Neural cell (in vitro differentiated cells): ENCODE measurements at regions not wholly inside any gene's neighbourhood (a gene's known extent, or its start where the extent isn't known, plus 50 kb on each side); places are given as distances from the start of the nearest gene placed in this dataset.

Experiments used
- H2AFZ ChIP-seq: fragments of 200-600, 300-800 bp; sonication (generic), shearing (Covaris generic); 2 replicates; pipeline ENCODE4 v1.6.0; 2014; ENCODE audit warnings: low read depth, mild to moderate bottlenecking, antibody characterized with exemption, low read length, moderate library complexity
- H3F3A ChIP-seq: fragments of 200-600 bp; shearing (Covaris generic); 2 replicates; pipeline ENCODE4 v1.6.1; 2016; ENCODE audit warnings: mild to moderate bottlenecking, moderate library complexity, mixed read lengths, antibody characterized with exemption, low read length; ENCODE audit not compliant: insufficient read depth, poor library complexity, severe bottlenecking
- H3K27ac ChIP-seq: fragments of 200-600, 300-800 bp; sonication (generic), shearing (Covaris generic); 2 replicates; pipeline ENCODE4 v1.5.1; 2014; ENCODE audit warnings: mild to moderate bottlenecking, low read length, moderate library complexity
- H3K27me3 ChIP-seq: fragments of 300-800, 200-600 bp; sonication (generic), shearing (Covaris generic); 2 replicates; pipeline ENCODE4 v1.6.0; 2014; ENCODE audit warnings: mild to moderate bottlenecking, low read depth, low read length, moderate library complexity; ENCODE audit not compliant: insufficient read depth
- H3K36me3 ChIP-seq: fragments of 300-800, 200-600 bp; sonication (generic), shearing (Covaris generic); 2 replicates; pipeline ENCODE4 v1.5.1; 2014; ENCODE audit warnings: mild to moderate bottlenecking, antibody characterized with exemption, low read length, moderate library complexity; ENCODE audit not compliant: insufficient read depth
- H3K4me2 ChIP-seq: fragments of 300-800, 200-600 bp; sonication (generic), shearing (Covaris generic); 2 replicates; pipeline ENCODE4 v1.6.0; 2014; ENCODE audit warnings: mild to moderate bottlenecking, low read length
- H3K4me3 ChIP-seq: fragments of 300-800, 200-600 bp; sonication (generic), shearing (Covaris generic); 2 replicates; pipeline ENCODE4 v1.5.1; 2014; ENCODE audit warnings: mild to moderate bottlenecking, low read length, moderate library complexity
- H3K79me2 ChIP-seq: fragments of 200-600 bp; shearing (Covaris generic); replicated peaks from 2 replicates; pipeline ENCODE4 v1.6.0; 2014; ENCODE audit warnings: mild to moderate bottlenecking, low read length, moderate library complexity; ENCODE audit not compliant: insufficient read depth
- H3K9ac ChIP-seq: fragments of 300-800, 200-600 bp; sonication (generic), shearing (Covaris generic); 2 replicates; pipeline ENCODE4 v1.6.1; 2016; ENCODE audit warnings: mild to moderate bottlenecking, low read length, mixed read lengths
- H3K9me2 ChIP-seq: fragments of 200-600 bp; shearing (Covaris generic); 2 replicates; pipeline ENCODE4 v1.6.1; 2016; ENCODE audit warnings: mild to moderate bottlenecking, low read length, mixed read lengths; ENCODE audit not compliant: insufficient read depth
- H3K9me3 ChIP-seq: fragments of 200-600, 300-800 bp; sonication (generic), shearing (Covaris generic); 2 replicates; pipeline ENCODE4 v1.6.1; 2016; ENCODE audit warnings: mild to moderate bottlenecking, mixed run types, low read length, moderate library complexity, mixed read lengths
- H4K20me1 ChIP-seq: fragments of 200-600 bp; shearing (Covaris generic); 2 replicates; pipeline ENCODE4 v1.6.1; 2016; ENCODE audit warnings: mild to moderate bottlenecking, mixed run types; ENCODE audit not compliant: insufficient read depth
- CTCF ChIP-seq: fragments of 450-650 bp; IDR thresholded peaks from 2 replicates; pipeline ENCODE4 v1.5.1; 2014; ENCODE audit warnings: antibody characterized with exemption, mild to moderate bottlenecking, moderate library complexity; ENCODE audit not compliant: poor library complexity, severe bottlenecking
- EP300 ChIP-seq: fragments of 450-650 bp; conservative IDR thresholded peaks from 2 replicates; pipeline ENCODE4 v1.6.1; 2014; ENCODE audit warnings: antibody characterized with exemption, mild to moderate bottlenecking, moderate library complexity; ENCODE audit not compliant: poor library complexity, severe bottlenecking
- EZH2 ChIP-seq: fragments of 200-600, 300-800 bp; shearing (Covaris generic), sonication (generic); IDR thresholded peaks from 2 replicates; pipeline ENCODE4 v1.6.1; 2014; ENCODE audit warnings: antibody characterized with exemption, low read length, borderline replicate concordance, mild to moderate bottlenecking; ENCODE audit not compliant: insufficient read depth, poor library complexity, severe bottlenecking
- MXI1 ChIP-seq: fragments of 450-650 bp; conservative IDR thresholded peaks from 2 replicates; pipeline ENCODE4 v1.6.1; 2014; ENCODE audit warnings: antibody characterized with exemption, mild to moderate bottlenecking; ENCODE audit not compliant: poor library complexity, severe bottlenecking
- POLR2AphosphoS5 ChIP-seq: IDR thresholded peaks from 2 replicates; pipeline ENCODE4 v1.6.1; 2012
- RAD21 ChIP-seq: fragments of 450-650 bp; conservative IDR thresholded peaks from 2 replicates; pipeline ENCODE4 v1.6.1; 2014; ENCODE audit warnings: antibody characterized with exemption, mild to moderate bottlenecking, moderate library complexity
- REST ChIP-seq: IDR thresholded peaks from 2 replicates; pipeline ENCODE4 v1.6.1; 2012; ENCODE audit warnings: borderline replicate concordance
- SMC3 ChIP-seq: fragments of 450-650 bp; conservative IDR thresholded peaks from 2 replicates; pipeline ENCODE4 v1.6.1; 2014; ENCODE audit warnings: antibody characterized with exemption, mild to moderate bottlenecking, moderate library complexity; ENCODE audit not compliant: poor library complexity
- TAF1 ChIP-seq: IDR thresholded peaks from 2 replicates; pipeline ENCODE4 v1.6.1; 2012; ENCODE audit warnings: low read depth

- no peaks in the 10 kb centered on the region for H3K9me3 ChIP-seq
- no peaks in the 10 kb centered on the region for H3K27me3 ChIP-seq
- H3K4me3 ChIP-seq: no peak overlapping the region
- H3K9me2 ChIP-seq: no peaks in the 10 kb centered on the region
- no peaks in the 10 kb centered on the region for H3K36me3 ChIP-seq
- TF ChIP-seq EP300: no peak
- TF ChIP-seq MXI1: no peak
- no peak for TF ChIP-seq CTCF
- no peak for TF ChIP-seq EZH2
- TF ChIP-seq TAF1: no peak
- no peak for TF ChIP-seq REST
- TF ChIP-seq POLR2AphosphoS5: no peak
- TF ChIP-seq RAD21: no peak
- TF ChIP-seq SMC3: no peak
- H2AFZ ChIP-seq: no peak overlapping the region
- no peak overlapping the region for H3K9ac ChIP-seq
- no peaks in the 10 kb centered on the region for H3K79me2 ChIP-seq
- no peak overlapping the region for H3K4me2 ChIP-seq
- H3F3A ChIP-seq: no peaks in the 10 kb centered on the region
- H4K20me1 ChIP-seq: no peaks in the 10 kb centered on the region
- H3K27ac ChIP-seq: no peak overlapping the region
Observed at GRCh38 chr4:75345423-75345822, 168.8 kb downstream of the RCHY1 start.

GRCh38 chr4:75344915-75345314 lies 169.3 kb downstream of the RCHY1 start:
- no peaks in the 10 kb centered on the region for H3K36me3 ChIP-seq
- no peak overlapping the region for H3K4me2 ChIP-seq
- H3K9me3 ChIP-seq: no peaks in the 10 kb centered on the region
- no peak overlapping the region for H3K9ac ChIP-seq
- no peak overlapping the region for H3K27ac ChIP-seq
- H3K27me3 ChIP-seq: no peaks in the 10 kb centered on the region
- H3K4me3 ChIP-seq: no peak overlapping the region
- H3K79me2 ChIP-seq: no peaks in the 10 kb centered on the region
- H3F3A ChIP-seq: no peaks in the 10 kb centered on the region
- TF ChIP-seq POLR2AphosphoS5 (no peak), TAF1 (no peak), CTCF (no peak), SMC3 (no peak), MXI1 (no peak), EZH2 (no peak), RAD21 (no peak), REST (no peak), EP300 (no peak)
- H2AFZ ChIP-seq: no peak overlapping the region
- H3K9me2 ChIP-seq: no peaks in the 10 kb centered on the region
- H4K20me1 ChIP-seq: no peaks in the 10 kb centered on the region
